SK-N-MC (cell line): ENCODE measurements at regions not wholly inside any gene's neighbourhood (a gene's known extent, or its start where the extent isn't known, plus 50 kb on each side); places are given as distances from the start of the nearest gene placed in this dataset.

Experiments used
- EZH2 ChIP-seq: fragments of 200-600 bp; sonication (generic); IDR thresholded peaks from one replicate; pipeline ENCODE4 v1.6.1; 2017; ENCODE audit warnings: antibody characterized with exemption
- POLR2AphosphoS5 ChIP-seq: IDR thresholded peaks from 2 replicates; pipeline ENCODE4 v1.6.1; 2012; ENCODE audit warnings: mild to moderate bottlenecking, low read depth, low read length, borderline replicate concordance

DNA sequence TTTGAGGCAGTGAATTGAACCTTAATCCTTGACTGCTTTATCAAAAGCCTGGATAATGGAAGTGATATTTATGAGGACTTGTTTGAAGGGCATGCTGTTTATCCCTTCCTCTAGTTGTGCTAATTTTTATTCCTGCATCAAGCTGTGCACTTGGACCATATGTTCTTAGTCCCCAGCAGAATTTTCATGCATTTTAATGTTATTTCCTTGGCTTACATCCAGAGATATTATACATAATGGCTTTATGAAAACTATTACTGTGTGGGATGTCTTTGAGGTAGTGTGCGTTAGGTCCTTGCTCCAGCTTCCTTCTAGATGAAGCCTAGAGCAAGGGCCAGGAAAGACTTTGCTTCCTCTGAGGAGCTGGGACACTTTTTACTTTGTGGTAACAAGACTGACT lies 378.4 kb downstream of the LPIN1 start:
- TF ChIP-seq POLR2AphosphoS5 (no peak), EZH2 (no peak)
